NT2/D1 (cell line): ENCODE measurements at regions not wholly inside any gene's neighbourhood (a gene's known extent, or its start where the extent isn't known, plus 50 kb on each side); places are given as distances from the start of the nearest gene placed in this dataset.

Experiments used
- DNase-seq: peaks from one replicate; pipeline ENCODE4 v3.0.0-alpha.2; 2011; ENCODE audit warnings: low read depth, low spot score
- H3K27me3 ChIP-seq: 2 replicates; pipeline ENCODE4 v1.6.0; 2011; ENCODE audit warnings: mild to moderate bottlenecking; ENCODE audit not compliant: insufficient read length, insufficient read depth
- H3K36me3 ChIP-seq: 2 replicates; pipeline ENCODE4 v1.6.1; 2011; ENCODE audit warnings: mild to moderate bottlenecking, low read length, mixed read lengths; ENCODE audit not compliant: insufficient read depth, insufficient read length
- H3K4me1 ChIP-seq: 2 replicates; pipeline ENCODE4 v1.5.1; 2011; ENCODE audit not compliant: insufficient read depth, insufficient read length
- H3K4me3 ChIP-seq: 2 replicates; pipeline ENCODE4 v1.5.1; 2011; ENCODE audit warnings: low read depth; ENCODE audit not compliant: insufficient read length
- H3K9ac ChIP-seq: 2 replicates; pipeline ENCODE4 v1.6.0; 2011; ENCODE audit warnings: low read depth; ENCODE audit not compliant: insufficient read length
- H3K9me3 ChIP-seq: 2 replicates; pipeline ENCODE4 v1.5.1; 2011; ENCODE audit warnings: mild to moderate bottlenecking, low read length; ENCODE audit not compliant: insufficient read depth
- SUZ12 ChIP-seq: IDR thresholded peaks from 2 replicates; pipeline ENCODE4 v1.6.1; 2011; ENCODE audit not compliant: insufficient read length, insufficient read depth; ENCODE audit errors: extremely low read depth
- YY1 ChIP-seq: IDR thresholded peaks from 2 replicates; pipeline ENCODE4 v1.6.1; 2011; ENCODE audit not compliant: insufficient read length, insufficient read depth
- ZNF274 ChIP-seq: IDR thresholded peaks from 2 replicates; pipeline ENCODE4 v1.6.1; 2011; ENCODE audit warnings: mild to moderate bottlenecking, low read depth, low read length

GRCh38 chr10:109744020-109744419, 179.3 kb downstream of the XPNPEP1 start:
- DNase-seq, result no peak
- TF ChIP-seq YY1, result no peak
- Histone ChIP-seq H3K4me3 (no peak overlapping the region), H3K36me3 (no peaks in the 10 kb centered on the region), H3K27me3 (no peaks in the 10 kb centered on the region), H3K4me1 (no peaks in the 10 kb centered on the region), H3K9me3 (no peaks in the 10 kb centered on the region), H3K9ac (no peak overlapping the region)

- Histone ChIP-seq H3K4me3 (no peak overlapping the region), H3K27me3 (no peaks in the 10 kb centered on the region), H3K4me1 (no peaks in the 10 kb centered on the region), H3K9me3 (no peaks in the 10 kb centered on the region), H3K36me3 (no peaks in the 10 kb centered on the region), H3K9ac (no peak overlapping the region)
- TF ChIP-seq SUZ12 (no peak), ZNF274 (no peak), YY1 (no peak)
- no peak for DNase-seq
Observed at GRCh38 chr10:109743574-109743973, 179.7 kb downstream of the XPNPEP1 start.

GRCh38 chr10:109743146-109743545, 180.2 kb downstream of the XPNPEP1 start:
- Histone ChIP-seq H3K36me3 (no peaks in the 10 kb centered on the region), H3K9me3 (no peaks in the 10 kb centered on the region), H3K4me1 (no peaks in the 10 kb centered on the region), H3K9ac (no peak overlapping the region), H3K4me3 (no peak overlapping the region), H3K27me3 (no peaks in the 10 kb centered on the region)
- TF ChIP-seq ZNF274, result no peak
- TF ChIP-seq YY1, result no peak
- no peak for TF ChIP-seq SUZ12
- DNase-seq, result no peak

GRCh38 chr10:109741712-109742111, 181.6 kb downstream of the XPNPEP1 start:
- H3K27me3 ChIP-seq, result no peaks in the 10 kb centered on the region
- no peaks in the 10 kb centered on the region for H3K9me3 ChIP-seq
- TF ChIP-seq ZNF274, result no peak
- TF ChIP-seq YY1, result no peak
- TF ChIP-seq SUZ12, result no peak
- DNase-seq, result no peak
- no peaks in the 10 kb centered on the region for H3K36me3 ChIP-seq
- H3K9ac ChIP-seq, result no peak overlapping the region
- H3K4me3 ChIP-seq, result no peak overlapping the region
- H3K4me1 ChIP-seq, result no peaks in the 10 kb centered on the region

- no peak for DNase-seq
- TF ChIP-seq ZNF274 (no peak), YY1 (no peak), SUZ12 (no peak)
Observed at GRCh38 chr10:109740436-109740835, 182.9 kb downstream of the XPNPEP1 start.

GRCh38 chr10:109737626-109738025, 185.7 kb downstream of the XPNPEP1 start:
- DNase-seq, result no peak
- TF ChIP-seq YY1 (no peak), SUZ12 (no peak), ZNF274 (no peak)
- no peaks in the 10 kb centered on the region for H3K36me3 ChIP-seq
- no peaks in the 10 kb centered on the region for H3K9me3 ChIP-seq
- H3K4me3 ChIP-seq, result no peak overlapping the region
- no peaks in the 10 kb centered on the region for H3K4me1 ChIP-seq
- no peaks in the 10 kb centered on the region for H3K27me3 ChIP-seq
- no peak overlapping the region for H3K9ac ChIP-seq

More at GRCh38 chr10:109740436-109740835, 182.9 kb downstream of the XPNPEP1 start:
- Histone ChIP-seq H3K27me3 (no peaks in the 10 kb centered on the region), H3K4me3 (no peak overlapping the region), H3K4me1 (no peaks in the 10 kb centered on the region), H3K9me3 (no peaks in the 10 kb centered on the region), H3K36me3 (no peaks in the 10 kb centered on the region), H3K9ac (no peak overlapping the region)

- Histone ChIP-seq H3K9ac (no peak overlapping the region), H3K9me3 (no peaks in the 10 kb centered on the region), H3K4me1 (no peaks in the 10 kb centered on the region), H3K27me3 (no peaks in the 10 kb centered on the region), H3K36me3 (no peaks in the 10 kb centered on the region), H3K4me3 (no peak overlapping the region)
- TF ChIP-seq YY1, result no peak
- no peak for TF ChIP-seq ZNF274
- TF ChIP-seq SUZ12, result no peak
- no peak for DNase-seq
Observed at GRCh38 chr10:109737009-109737408, 186.3 kb downstream of the XPNPEP1 start.

GRCh38 chr10:109735776-109736175, 187.5 kb downstream of the XPNPEP1 start:
- H3K27me3 ChIP-seq, result no peaks in the 10 kb centered on the region
- no peak for DNase-seq
- no peaks in the 10 kb centered on the region for H3K36me3 ChIP-seq
- H3K4me3 ChIP-seq, result no peak overlapping the region
- TF ChIP-seq YY1 (no peak), SUZ12 (no peak), ZNF274 (no peak)
- no peaks in the 10 kb centered on the region for H3K9me3 ChIP-seq
- no peak overlapping the region for H3K9ac ChIP-seq
- no peaks in the 10 kb centered on the region for H3K4me1 ChIP-seq
